GM23338 (cell line): ENCODE measurements at regions not wholly inside any gene's neighbourhood (a gene's known extent, or its start where the extent isn't known, plus 50 kb on each side); places are given as distances from the start of the nearest gene placed in this dataset.

Source experiments
- ATAC-seq: fragments of 200-7000 bp; cut with Tn5 transposase; 3 replicates; pipeline ENCODE4 v1.9.1; 2020
- DNase-seq: peaks from one replicate; pipeline ENCODE4 v3.0.0-alpha.2; 2015; ENCODE audit warnings: low spot score
- H2AFZ ChIP-seq: fragments of 200-600 bp; sonication (generic); 2 replicates; pipeline ENCODE4 v1.8.0; 2016; ENCODE audit warnings: antibody characterized with exemption, mild to moderate bottlenecking, moderate library complexity
- H3F3A ChIP-seq: fragments of 200-600 bp; sonication (generic); replicated peaks from 2 replicates; pipeline ENCODE4 v1.8.0; 2017; ENCODE audit warnings: antibody characterized with exemption, mixed run types, low read depth
- H3K27ac ChIP-seq: fragments of 200-600 bp; sonication (generic); 2 replicates; pipeline ENCODE4 v1.6.1; 2016; ENCODE audit warnings: low read depth
- H3K27me3 ChIP-seq: fragments of 200-600 bp; sonication (generic); 2 replicates; pipeline ENCODE4 v1.8.0; 2016; ENCODE audit warnings: mild to moderate bottlenecking, mixed run types, moderate library complexity; ENCODE audit not compliant: insufficient read depth
- H3K36me3 ChIP-seq: fragments of 200-600 bp; sonication (generic); 2 replicates; pipeline ENCODE4 v1.8.0; 2016; ENCODE audit warnings: mild to moderate bottlenecking; ENCODE audit not compliant: insufficient read depth
- H3K4me1 ChIP-seq: fragments of 200-600 bp; sonication (generic); 2 replicates; pipeline ENCODE4 v1.8.0; 2016; ENCODE audit warnings: mild to moderate bottlenecking, moderate library complexity; ENCODE audit not compliant: insufficient read depth
- H3K4me2 ChIP-seq: fragments of 200-600 bp; sonication (generic); 2 replicates; pipeline ENCODE4 v1.7.1; 2017; ENCODE audit warnings: mixed run types
- H3K4me3 ChIP-seq: fragments of 200-600 bp; sonication (generic); 2 replicates; pipeline ENCODE4 v1.6.1; 2016; ENCODE audit warnings: mixed run types
- H3K79me2 ChIP-seq: fragments of 200-600 bp; sonication (generic); replicated peaks from 2 replicates; pipeline ENCODE4 v1.8.0; 2017; ENCODE audit warnings: mild to moderate bottlenecking; ENCODE audit not compliant: insufficient read depth
- H3K9me2 ChIP-seq: fragments of 200-600 bp; sonication (generic); 2 replicates; pipeline ENCODE4 v1.8.0; 2017; ENCODE audit not compliant: insufficient read depth
- H4K20me1 ChIP-seq: fragments of 200-600 bp; sonication (generic); replicated peaks from 2 replicates; pipeline ENCODE4 v1.8.0; 2017; ENCODE audit warnings: mild to moderate bottlenecking; ENCODE audit not compliant: insufficient read depth
- H3K27ac Mint-ChIP-seq: 2 replicates; pipeline ENCODE4 v1.8.0; 2020; ENCODE audit warnings: inconsistent platforms, mild to moderate bottlenecking, moderate library complexity, mixed read lengths
- H3K27me3 Mint-ChIP-seq: 3 replicates; pipeline ENCODE4 v1.8.0; 2022; ENCODE audit warnings: low read depth, mild to moderate bottlenecking, moderate library complexity, mixed read lengths, inconsistent platforms; ENCODE audit not compliant: insufficient read depth, poor library complexity
- H3K36me3 Mint-ChIP-seq: 3 replicates; pipeline ENCODE4 v1.8.0; 2021; ENCODE audit warnings: low read depth, mild to moderate bottlenecking, inconsistent platforms, moderate library complexity, mixed read lengths
- H3K4me1 Mint-ChIP-seq: 3 replicates; pipeline ENCODE4 v1.8.0; 2020; ENCODE audit warnings: mild to moderate bottlenecking, inconsistent platforms, mixed read lengths
- H3K4me3 Mint-ChIP-seq: 3 replicates; pipeline ENCODE4 v1.8.0; 2021; ENCODE audit warnings: moderate library complexity, mild to moderate bottlenecking, inconsistent platforms, mixed read lengths
- H3K9me3 Mint-ChIP-seq: 3 replicates; pipeline ENCODE4 v1.8.0; 2020; ENCODE audit warnings: moderate library complexity, mild to moderate bottlenecking, inconsistent platforms, mixed read lengths
- CREB1 ChIP-seq: fragments of 250-450 bp; sonication (Bioruptor Pico); IDR thresholded peaks from 2 replicates; pipeline ENCODE4 v1.5.0; 2020; ENCODE audit warnings: low read depth, mild to moderate bottlenecking, moderate library complexity
- EZH2phosphoT487 ChIP-seq: fragments of 200-600 bp; sonication (generic); IDR thresholded peaks from one replicate; pipeline ENCODE4 v1.8.1; 2018; ENCODE audit warnings: antibody characterized with exemption; ENCODE audit not compliant: unreplicated experiment
- NANOG ChIP-seq: IDR thresholded peaks from 2 replicates; pipeline ENCODE4 v1.6.1; 2016; ENCODE audit warnings: antibody characterized with exemption, borderline replicate concordance
- ZNF114 ChIP-seq: fragments of 250-450 bp; sonication (Bioruptor Pico); IDR thresholded peaks from 2 replicates; pipeline ENCODE4 v1.5.0; 2020; ENCODE audit warnings: mild to moderate bottlenecking, moderate library complexity
- ZNF331 ChIP-seq: fragments of 250-450 bp; sonication (Bioruptor Pico); IDR thresholded peaks from 2 replicates; pipeline ENCODE4 v1.5.0; 2020; ENCODE audit warnings: low read depth, mild to moderate bottlenecking, moderate library complexity
- TF ChIP-seq, protein P1 (sequence below): fragments of 250-450 bp; sonication (Bioruptor Pico); IDR thresholded peaks from 2 replicates; pipeline ENCODE4 v1.5.0; 2020; ENCODE audit warnings: mild to moderate bottlenecking, moderate library complexity

DNA sequence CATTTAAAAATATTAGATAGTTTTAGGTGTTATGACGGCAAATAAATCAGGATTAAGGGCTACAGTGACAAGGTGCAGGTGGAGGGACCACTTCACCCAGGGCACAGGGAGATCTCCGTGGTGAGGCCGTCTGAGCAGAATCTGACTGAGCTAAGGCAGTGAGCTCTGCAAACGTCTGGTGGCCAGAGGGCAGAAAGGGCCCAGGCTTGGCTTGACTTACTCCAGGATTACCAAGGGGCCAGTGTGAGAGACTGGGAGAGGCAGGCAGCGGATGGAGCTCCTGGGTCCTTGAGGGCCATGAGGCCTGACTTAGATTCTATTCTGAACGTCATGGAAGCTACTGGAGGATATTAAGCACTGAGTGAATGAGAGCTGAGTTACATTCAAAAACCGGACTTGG is 125.9 kb upstream of the B3GAT1 start (continued):
- TF ChIP-seq ZNF114 (CRISPR knock-in tag) = no peak
- TF ChIP-seq EZH2phosphoT487 = no peak
- no peak for TF ChIP-seq NANOG
- TF ChIP-seq, protein P1, sequence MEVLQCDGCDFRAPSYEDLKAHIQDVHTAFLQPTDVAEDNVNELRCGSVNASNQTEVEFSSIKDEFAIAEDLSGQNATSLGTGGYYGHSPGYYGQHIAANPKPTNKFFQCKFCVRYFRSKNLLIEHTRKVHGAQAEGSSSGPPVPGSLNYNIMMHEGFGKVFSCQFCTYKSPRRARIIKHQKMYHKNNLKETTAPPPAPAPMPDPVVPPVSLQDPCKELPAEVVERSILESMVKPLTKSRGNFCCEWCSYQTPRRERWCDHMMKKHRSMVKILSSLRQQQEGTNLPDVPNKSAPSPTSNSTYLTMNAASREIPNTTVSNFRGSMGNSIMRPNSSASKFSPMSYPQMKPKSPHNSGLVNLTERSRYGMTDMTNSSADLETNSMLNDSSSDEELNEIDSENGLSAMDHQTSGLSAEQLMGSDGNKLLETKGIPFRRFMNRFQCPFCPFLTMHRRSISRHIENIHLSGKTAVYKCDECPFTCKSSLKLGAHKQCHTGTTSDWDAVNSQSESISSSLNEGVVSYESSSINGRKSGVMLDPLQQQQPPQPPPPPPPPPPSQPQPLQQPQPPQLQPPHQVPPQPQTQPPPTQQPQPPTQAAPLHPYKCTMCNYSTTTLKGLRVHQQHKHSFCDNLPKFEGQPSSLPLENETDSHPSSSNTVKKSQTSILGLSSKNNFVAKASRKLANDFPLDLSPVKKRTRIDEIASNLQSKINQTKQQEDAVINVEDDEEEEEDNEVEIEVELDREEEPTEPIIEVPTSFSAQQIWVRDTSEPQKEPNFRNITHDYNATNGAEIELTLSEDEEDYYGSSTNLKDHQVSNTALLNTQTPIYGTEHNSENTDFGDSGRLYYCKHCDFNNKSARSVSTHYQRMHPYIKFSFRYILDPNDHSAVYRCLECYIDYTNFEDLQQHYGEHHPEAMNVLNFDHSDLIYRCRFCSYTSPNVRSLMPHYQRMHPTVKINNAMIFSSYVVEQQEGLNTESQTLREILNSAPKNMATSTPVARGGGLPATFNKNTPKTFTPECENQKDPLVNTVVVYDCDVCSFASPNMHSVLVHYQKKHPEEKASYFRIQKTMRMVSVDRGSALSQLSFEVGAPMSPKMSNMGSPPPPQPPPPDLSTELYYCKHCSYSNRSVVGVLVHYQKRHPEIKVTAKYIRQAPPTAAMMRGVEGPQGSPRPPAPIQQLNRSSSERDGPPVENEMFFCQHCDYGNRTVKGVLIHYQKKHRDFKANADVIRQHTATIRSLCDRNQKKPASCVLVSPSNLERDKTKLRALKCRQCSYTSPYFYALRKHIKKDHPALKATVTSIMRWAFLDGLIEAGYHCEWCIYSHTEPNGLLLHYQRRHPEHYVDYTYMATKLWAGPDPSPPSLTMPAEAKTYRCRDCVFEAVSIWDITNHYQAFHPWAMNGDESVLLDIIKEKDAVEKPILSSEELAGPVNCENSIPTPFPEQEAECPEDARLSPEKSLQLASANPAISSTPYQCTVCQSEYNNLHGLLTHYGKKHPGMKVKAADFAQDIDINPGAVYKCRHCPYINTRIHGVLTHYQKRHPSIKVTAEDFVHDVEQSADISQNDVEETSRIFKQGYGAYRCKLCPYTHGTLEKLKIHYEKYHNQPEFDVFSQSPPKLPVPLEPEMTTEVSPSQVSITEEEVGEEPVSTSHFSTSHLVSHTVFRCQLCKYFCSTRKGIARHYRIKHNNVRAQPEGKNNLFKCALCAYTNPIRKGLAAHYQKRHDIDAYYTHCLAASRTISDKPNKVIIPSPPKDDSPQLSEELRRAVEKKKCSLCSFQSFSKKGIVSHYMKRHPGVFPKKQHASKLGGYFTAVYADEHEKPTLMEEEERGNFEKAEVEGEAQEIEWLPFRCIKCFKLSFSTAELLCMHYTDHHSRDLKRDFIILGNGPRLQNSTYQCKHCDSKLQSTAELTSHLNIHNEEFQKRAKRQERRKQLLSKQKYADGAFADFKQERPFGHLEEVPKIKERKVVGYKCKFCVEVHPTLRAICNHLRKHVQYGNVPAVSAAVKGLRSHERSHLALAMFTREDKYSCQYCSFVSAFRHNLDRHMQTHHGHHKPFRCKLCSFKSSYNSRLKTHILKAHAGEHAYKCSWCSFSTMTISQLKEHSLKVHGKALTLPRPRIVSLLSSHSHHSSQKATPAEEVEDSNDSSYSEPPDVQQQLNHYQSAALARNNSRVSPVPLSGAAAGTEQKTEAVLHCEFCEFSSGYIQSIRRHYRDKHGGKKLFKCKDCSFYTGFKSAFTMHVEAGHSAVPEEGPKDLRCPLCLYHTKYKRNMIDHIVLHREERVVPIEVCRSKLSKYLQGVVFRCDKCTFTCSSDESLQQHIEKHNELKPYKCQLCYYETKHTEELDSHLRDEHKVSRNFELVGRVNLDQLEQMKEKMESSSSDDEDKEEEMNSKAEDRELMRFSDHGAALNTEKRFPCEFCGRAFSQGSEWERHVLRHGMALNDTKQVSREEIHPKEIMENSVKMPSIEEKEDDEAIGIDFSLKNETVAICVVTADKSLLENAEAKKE (CRISPR knock-in tag) = no peak

DNA sequence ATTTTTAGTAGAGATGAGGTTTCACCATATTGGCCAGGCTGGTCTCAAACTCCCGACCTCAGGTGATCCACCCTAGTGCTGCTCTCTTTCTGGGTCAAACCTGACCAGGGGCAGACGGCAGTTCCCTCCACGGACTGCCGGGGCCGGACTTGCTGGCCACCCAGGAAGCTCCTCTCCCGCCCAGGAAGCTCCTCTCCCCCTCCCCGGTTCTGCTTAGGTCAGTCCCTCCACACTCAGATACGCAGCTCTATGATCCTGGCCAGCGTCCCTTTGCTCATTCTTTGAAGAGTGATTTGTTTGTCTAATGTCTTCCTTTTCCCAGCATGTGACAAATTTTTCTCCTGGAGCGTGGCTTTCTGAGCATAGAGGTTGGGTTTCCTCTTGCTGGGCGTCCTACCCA is 125.3 kb upstream of the B3GAT1 start:
- Histone ChIP-seq H3K9me2 (no peaks in the 10 kb centered on the region), H3K4me2 (no peak overlapping the region), H3F3A (no peaks in the 10 kb centered on the region), H3K36me3 (no peaks in the 10 kb centered on the region), H4K20me1 (no peaks in the 10 kb centered on the region), H3K4me3 (no peak overlapping the region), H3K79me2 (no peaks in the 10 kb centered on the region), H3K4me1 (no peaks in the 10 kb centered on the region), H3K27me3 (no peaks in the 10 kb centered on the region), H3K27ac (no peak overlapping the region), H2AFZ (no peak overlapping the region)
- no peaks in the 10 kb centered on the region for H3K36me3 Mint-ChIP-seq
- ATAC-seq (no peak), DNase-seq (no peak)
- H3K9me3 Mint-ChIP-seq = peaks cover 3% of the 10 kb centered on the region; the same call in 1 of the 3 replicates
- no peak overlapping the region; the same call in 2 of the 3 replicates for H3K4me3 Mint-ChIP-seq
- no peak for TF ChIP-seq ZNF331
- TF ChIP-seq CREB1 (CRISPR knock-in tag) = no peak
- H3K27me3 Mint-ChIP-seq = peaks cover 7% of the 10 kb centered on the region
- peaks cover 15% of the 10 kb centered on the region for H3K4me1 Mint-ChIP-seq
- no peak overlapping the region for H3K27ac Mint-ChIP-seq
